GM19452 (cell line): ENCODE measurements at regions not wholly inside any gene's neighbourhood (a gene's known extent, or its start where the extent isn't known, plus 50 kb on each side); places are given as distances from the start of the nearest gene placed in this dataset.
A peak's percentile ranks its signal among the peaks of the same experiment; 100 is the strongest.
"Not testable (repeated sequence)": the region's sequence is repeated elsewhere in the genome, so short reads cannot be mapped to it uniquely, and the experiment has no call there.

Experiments used
- ATAC-seq: cut with Tn5 transposase; IDR thresholded peaks from one replicate; pipeline ENCODE4 v1.9.1; 2021; ENCODE audit not compliant: unreplicated experiment

GRCh38 chrX:101823236-101823635 lies 108.6 kb downstream of the ZMAT1 start:
- ATAC-seq, result no peak

- not testable (repeated sequence) for ATAC-seq
These were observed 114.1 kb downstream of the ZMAT1 start for GRCh38 chrX:101817739-101818138.

GRCh38 chrX:101813200-101813599 lies 118.6 kb downstream of the ZMAT1 start:
- ATAC-seq, result no peak

- no peak for ATAC-seq
These were observed 128.4 kb downstream of the ZMAT1 start for GRCh38 chrX:101803451-101803850.

- ATAC-seq, result peak; percentile 99
These were observed 132.4 kb downstream of the ZMAT1 start for GRCh38 chrX:101799387-101799786.

GRCh38 chrX:101787934-101788333 lies 128.3 kb upstream of the ARMCX2 start:
- no peak for ATAC-seq

GRCh38 chrX:101785142-101785541 lies 125.5 kb upstream of the ARMCX2 start:
- no peak for ATAC-seq

- ATAC-seq, result not testable (repeated sequence)
These were observed 120.8 kb upstream of the ARMCX2 start for GRCh38 chrX:101780421-101780820.

GRCh38 chrX:101774340-101774739 lies 114.7 kb upstream of the ARMCX2 start:
- ATAC-seq, result peak; percentile 100

- ATAC-seq, result no peak
These were observed 104.9 kb upstream of the ARMCX2 start for GRCh38 chrX:101764538-101764937.

- ATAC-seq, result no peak
These were observed 99.3 kb upstream of the ARMCX2 start for GRCh38 chrX:101759000-101759399.

- no peak for ATAC-seq
These were observed 91.1 kb upstream of the ARMCX2 start for GRCh38 chrX:101750744-101751143.

- ATAC-seq, result no peak
These were observed 89.8 kb upstream of the ARMCX2 start for GRCh38 chrX:101749436-101749835.

GRCh38 chrX:101745046-101745445 lies 85.4 kb upstream of the ARMCX2 start:
- no peak for ATAC-seq

GRCh38 chrX:101744085-101744484 lies 84.4 kb upstream of the ARMCX2 start:
- ATAC-seq, result no peak

GRCh38 chrX:101740642-101741041 lies 81.0 kb upstream of the ARMCX2 start:
- no peak for ATAC-seq

GRCh38 chrX:101738867-101739266 lies 79.2 kb upstream of the ARMCX2 start:
- not testable (repeated sequence) for ATAC-seq

- ATAC-seq, result not testable (repeated sequence)
These were observed 78.8 kb upstream of the ARMCX2 start for GRCh38 chrX:101738411-101738810.

- no peak for ATAC-seq
These were observed 77.0 kb upstream of the ARMCX2 start for GRCh38 chrX:101736651-101737050.

GRCh38 chrX:101732870-101733269 lies 73.2 kb upstream of the ARMCX2 start:
- no peak for ATAC-seq

GRCh38 chrX:101729986-101730385 lies 70.3 kb upstream of the ARMCX2 start:
- no peak for ATAC-seq
